Suprapubic skin (tissue), 3 donors: ENCODE measurements at regions not wholly inside any gene's neighbourhood (a gene's known extent, or its start where the extent isn't known, plus 50 kb on each side); places are given as distances from the start of the nearest gene placed in this dataset.

Experiments used
- POLR2A ChIP-seq, 2 donors: fragments of 450-650 bp; IDR thresholded peaks; one replicate each; pipeline ENCODE4 v1.6.1; 2017; ENCODE audit warnings: antibody characterized with exemption in 2 of 2, mild to moderate bottlenecking in 2 of 2, moderate library complexity in 2 of 2
- TF ChIP-seq, protein P1 (sequence below), 2 donors: fragments of 200-600 bp in 1 of 2; fragments of 450-650 bp in 1 of 2; sonication (generic) in 1 of 2; IDR thresholded peaks; one replicate each; pipeline ENCODE4 v1.5.1; 2016 to 2019; ENCODE audit warnings: antibody characterized with exemption in 2 of 2, mild to moderate bottlenecking in 1 of 2, moderate library complexity in 1 of 2

- no peak for TF ChIP-seq POLR2A (IDR thresholded peaks at IDR 0.05)
- TF ChIP-seq, protein P1, sequence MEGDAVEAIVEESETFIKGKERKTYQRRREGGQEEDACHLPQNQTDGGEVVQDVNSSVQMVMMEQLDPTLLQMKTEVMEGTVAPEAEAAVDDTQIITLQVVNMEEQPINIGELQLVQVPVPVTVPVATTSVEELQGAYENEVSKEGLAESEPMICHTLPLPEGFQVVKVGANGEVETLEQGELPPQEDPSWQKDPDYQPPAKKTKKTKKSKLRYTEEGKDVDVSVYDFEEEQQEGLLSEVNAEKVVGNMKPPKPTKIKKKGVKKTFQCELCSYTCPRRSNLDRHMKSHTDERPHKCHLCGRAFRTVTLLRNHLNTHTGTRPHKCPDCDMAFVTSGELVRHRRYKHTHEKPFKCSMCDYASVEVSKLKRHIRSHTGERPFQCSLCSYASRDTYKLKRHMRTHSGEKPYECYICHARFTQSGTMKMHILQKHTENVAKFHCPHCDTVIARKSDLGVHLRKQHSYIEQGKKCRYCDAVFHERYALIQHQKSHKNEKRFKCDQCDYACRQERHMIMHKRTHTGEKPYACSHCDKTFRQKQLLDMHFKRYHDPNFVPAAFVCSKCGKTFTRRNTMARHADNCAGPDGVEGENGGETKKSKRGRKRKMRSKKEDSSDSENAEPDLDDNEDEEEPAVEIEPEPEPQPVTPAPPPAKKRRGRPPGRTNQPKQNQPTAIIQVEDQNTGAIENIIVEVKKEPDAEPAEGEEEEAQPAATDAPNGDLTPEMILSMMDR (IDR thresholded peaks at IDR 0.05): no peak
Measured at GRCh38 chr12:90679674-90680073, 275.3 kb downstream of the CCER1 start.
